DOHH2 (cell line): ENCODE measurements at regions not wholly inside any gene's neighbourhood (a gene's known extent, or its start where the extent isn't known, plus 50 kb on each side); places are given as distances from the start of the nearest gene placed in this dataset.

Source experiments
- H3F3A ChIP-seq: fragments of 200-600 bp; sonication (generic), shearing (Covaris generic); 2 replicates; pipeline ENCODE4 v1.6.0; 2016; ENCODE audit warnings: antibody characterized with exemption, mild to moderate bottlenecking; ENCODE audit not compliant: control insufficient read depth, insufficient read depth
- H3K27ac ChIP-seq: fragments of 200-600 bp; sonication (generic); 2 replicates; pipeline ENCODE4 v1.5.1; 2014; ENCODE audit warnings: low read depth, mild to moderate bottlenecking, low read length, moderate library complexity
- H3K27me3 ChIP-seq: fragments of 200-600 bp; sonication (generic); 2 replicates; pipeline ENCODE4 v1.6.1; 2014; ENCODE audit warnings: mild to moderate bottlenecking, low read length, mixed read lengths; ENCODE audit not compliant: control insufficient read depth
- H3K36me3 ChIP-seq: fragments of 200-600 bp; sonication (generic); 2 replicates; pipeline ENCODE4 v1.6.1; 2014; ENCODE audit warnings: mild to moderate bottlenecking, low read length, moderate library complexity, mixed read lengths; ENCODE audit not compliant: control insufficient read depth
- H3K4me1 ChIP-seq: fragments of 200-600 bp; sonication (generic); 2 replicates; pipeline ENCODE4 v1.6.1; 2014; ENCODE audit warnings: mild to moderate bottlenecking, low read length, mixed read lengths; ENCODE audit not compliant: control insufficient read depth
- H3K4me2 ChIP-seq: fragments of 200-600 bp; sonication (generic); 2 replicates; pipeline ENCODE4 v1.6.0; 2014; ENCODE audit warnings: mild to moderate bottlenecking, low read length, moderate library complexity
- H3K4me3 ChIP-seq: fragments of 200-600 bp; sonication (generic); 2 replicates; pipeline ENCODE4 v1.5.1; 2014; ENCODE audit warnings: mild to moderate bottlenecking, low read length, mixed read lengths
- H3K79me2 ChIP-seq: fragments of 200-600 bp; sonication (generic); 2 replicates; pipeline ENCODE4 v1.6.1; 2014; ENCODE audit warnings: mild to moderate bottlenecking, low read length, mixed read lengths; ENCODE audit not compliant: control insufficient read depth
- H3K9me2 ChIP-seq: fragments of 200-600 bp; sonication (generic); replicated peaks from 2 replicates; pipeline ENCODE4 v1.6.1; 2014; ENCODE audit warnings: mild to moderate bottlenecking, low read length, mixed read lengths; ENCODE audit not compliant: control insufficient read depth
- H3K9me3 ChIP-seq: fragments of 200-600 bp; sonication (generic); 2 replicates; pipeline ENCODE4 v1.6.1; 2014; ENCODE audit warnings: antibody characterized with exemption, low read length, mixed read lengths; ENCODE audit not compliant: control insufficient read depth, insufficient read depth
- H4K20me1 ChIP-seq: fragments of 200-600 bp; sonication (generic); 2 replicates; pipeline ENCODE4 v1.6.0; 2014; ENCODE audit warnings: low read depth, mild to moderate bottlenecking, antibody characterized with exemption, low read length, moderate library complexity; ENCODE audit not compliant: control insufficient read depth, insufficient read depth
- CTCF ChIP-seq: fragments of 200-600 bp; sonication (generic); IDR thresholded peaks from one replicate; pipeline ENCODE4 v1.5.1; 2014; ENCODE audit warnings: antibody characterized with exemption, mild to moderate bottlenecking, low read depth, low read length; ENCODE audit not compliant: poor library complexity, severe bottlenecking
- EZH2phosphoT487 ChIP-seq: fragments of 200-600 bp; sonication (generic); IDR thresholded peaks from 2 replicates; pipeline ENCODE4 v1.6.1; 2017; ENCODE audit warnings: borderline replicate concordance, mild to moderate bottlenecking, antibody characterized with exemption, low read length, moderate library complexity, mixed read lengths

- H3K4me1 ChIP-seq, result 0 out of 2 replicates have a peak, but pooled peaks cover 2% of the 10 kb centered on the region
- H3K4me3 ChIP-seq, result no peak overlapping the region
- H3K27ac ChIP-seq, result no peak overlapping the region
- H3K9me2 ChIP-seq, result no peaks in the 10 kb centered on the region
- H3K4me2 ChIP-seq, result no peak overlapping the region
- no peaks in the 10 kb centered on the region for H3K36me3 ChIP-seq
- H3K9me3 ChIP-seq, result no peaks in the 10 kb centered on the region
- no peaks in the 10 kb centered on the region for H4K20me1 ChIP-seq
- no peaks in the 10 kb centered on the region for H3F3A ChIP-seq
- H3K79me2 ChIP-seq, result no peaks in the 10 kb centered on the region
- TF ChIP-seq EZH2phosphoT487, result no peak
- TF ChIP-seq CTCF, result no peak
- peaks cover 2% of the 10 kb centered on the region; the same call in 1 of the 2 replicates for H3K27me3 ChIP-seq
These were observed 223.7 kb upstream of the CSF3R start for GRCh38 chr1:36706416-36706815.

DNA sequence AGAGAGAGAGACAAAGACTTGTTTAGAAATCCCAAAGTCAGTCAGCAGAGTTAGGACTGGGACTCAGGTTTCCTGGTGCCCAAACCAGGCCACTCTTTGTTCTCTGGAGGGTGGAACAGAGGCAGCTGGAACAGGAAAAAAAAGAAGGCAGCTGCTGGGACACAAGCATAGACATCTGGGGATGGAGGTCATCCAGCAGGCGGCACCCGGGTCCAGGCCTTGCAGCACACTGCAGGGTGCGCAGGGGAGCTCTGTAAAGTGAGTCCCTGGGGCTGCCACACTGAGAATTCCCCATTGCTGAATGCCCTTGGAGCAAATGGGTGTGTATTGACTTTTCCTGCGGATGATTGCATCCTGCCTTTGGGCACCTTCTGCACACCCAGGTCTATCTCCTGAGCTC lies 222.9 kb upstream of the CSF3R start:
- H3K79me2 ChIP-seq, result no peaks in the 10 kb centered on the region
- H3K4me2 ChIP-seq, result no peak overlapping the region
- no peaks in the 10 kb centered on the region for H3F3A ChIP-seq
- TF ChIP-seq EZH2phosphoT487 (no peak), CTCF (no peak)
- H3K4me1 ChIP-seq, result 0 out of 2 replicates have a peak, but pooled peaks cover 2% of the 10 kb centered on the region
- H3K4me3 ChIP-seq, result no peak overlapping the region
- H3K27ac ChIP-seq, result no peak overlapping the region
- no peaks in the 10 kb centered on the region for H4K20me1 ChIP-seq
- H3K27me3 ChIP-seq, result 0 out of 2 replicates have a peak, but pooled peaks cover 2% of the 10 kb centered on the region
- H3K9me3 ChIP-seq, result no peaks in the 10 kb centered on the region
- no peaks in the 10 kb centered on the region for H3K36me3 ChIP-seq
- no peaks in the 10 kb centered on the region for H3K9me2 ChIP-seq

DNA sequence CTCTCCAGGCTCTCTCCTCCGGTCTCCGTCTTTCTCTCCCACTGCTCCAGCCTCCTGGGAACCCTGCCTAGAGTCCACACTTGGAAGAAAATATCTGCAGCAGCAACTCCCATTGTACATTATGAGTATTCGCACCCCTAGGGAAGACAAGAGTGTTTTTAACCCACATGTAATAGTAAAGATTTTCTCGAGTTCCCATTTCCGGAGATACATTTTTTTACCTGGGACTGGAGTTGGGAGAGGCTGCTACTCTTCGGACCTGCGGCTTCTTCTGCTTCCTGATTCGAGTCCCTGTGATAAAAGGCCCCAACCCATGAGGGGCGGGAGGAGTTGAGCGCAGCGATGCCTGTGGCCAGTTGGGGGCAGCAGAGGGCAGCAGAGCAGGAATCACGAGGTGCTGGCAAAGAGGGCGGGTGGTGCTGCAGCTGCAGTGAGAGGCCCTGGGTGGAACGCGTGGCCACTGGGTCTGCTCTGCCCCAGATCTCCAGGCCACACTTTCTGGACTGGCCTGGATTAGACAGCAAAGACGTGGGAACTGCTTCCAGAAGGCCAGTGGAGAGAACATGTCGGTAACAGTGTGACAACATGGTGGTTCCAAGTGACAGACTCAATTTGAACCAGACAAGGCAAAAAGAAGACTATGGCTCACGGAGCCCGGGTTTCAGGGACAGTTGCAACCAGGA lies 221.0 kb upstream of the CSF3R start:
- H3K4me2 ChIP-seq, result 0 out of 2 replicates have a peak overlapping the region, but pooled peaks have one; percentile 11
- no peak overlapping the region for H3K4me3 ChIP-seq
- no peaks in the 10 kb centered on the region for H3K79me2 ChIP-seq
- 0 out of 2 replicates have a peak, but pooled peaks cover 2% of the 10 kb centered on the region for H3K4me1 ChIP-seq
- no peaks in the 10 kb centered on the region for H3K9me2 ChIP-seq
- TF ChIP-seq CTCF (peak; percentile 96), EZH2phosphoT487 (no peak)
- no peaks in the 10 kb centered on the region for H3K36me3 ChIP-seq
- no peak overlapping the region for H3K27ac ChIP-seq
- H3F3A ChIP-seq, result no peaks in the 10 kb centered on the region
- H3K27me3 ChIP-seq, result 0 out of 2 replicates have a peak, but pooled peaks cover 5% of the 10 kb centered on the region
- no peaks in the 10 kb centered on the region for H4K20me1 ChIP-seq
- no peaks in the 10 kb centered on the region for H3K9me3 ChIP-seq
